ENCODE measurements at regions not wholly inside any gene's neighbourhood (a gene's known extent, or its start where the extent isn't known, plus 50 kb on each side); places are given as distances from the start of the nearest gene placed in this dataset.
A peak's percentile ranks its signal among the peaks of the same experiment; 100 is the strongest.
"Not testable (repeated sequence)": the region's sequence is repeated elsewhere in the genome, so short reads cannot be mapped to it uniquely, and the experiment has no call there.

DNA sequence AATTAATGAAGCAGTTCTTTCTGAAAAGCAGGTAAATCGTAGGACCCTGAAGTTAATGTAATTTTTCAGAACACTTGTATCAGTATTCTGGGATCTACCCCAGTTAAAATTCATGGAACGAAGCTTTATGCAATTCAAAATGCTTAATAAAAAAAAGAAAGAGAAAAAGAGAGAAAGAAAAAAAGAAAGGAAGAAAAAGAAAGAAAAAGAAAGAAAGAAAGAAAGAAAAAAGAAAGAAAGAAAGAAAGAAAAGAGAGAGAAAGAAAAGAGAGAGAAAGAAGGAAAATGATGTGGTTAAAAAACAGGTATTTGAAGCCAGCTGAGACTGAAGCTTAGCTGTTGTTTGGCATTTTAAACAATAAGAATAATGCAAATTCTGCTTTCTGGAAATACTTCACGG lies 427.4 kb upstream of the AKR1E2 start:
- no peak for DNase-seq (ENCODE audit: low read depth)

- DNase-seq (ENCODE audit: low read depth): no peak
Measured at GRCh38 chr10:4397337-4397736, 428.7 kb upstream of the AKR1E2 start.

- DNase-seq (ENCODE audit: low read depth): no peak
Measured at GRCh38 chr10:4396401-4397283, 429.4 kb upstream of the AKR1E2 start.

DNA sequence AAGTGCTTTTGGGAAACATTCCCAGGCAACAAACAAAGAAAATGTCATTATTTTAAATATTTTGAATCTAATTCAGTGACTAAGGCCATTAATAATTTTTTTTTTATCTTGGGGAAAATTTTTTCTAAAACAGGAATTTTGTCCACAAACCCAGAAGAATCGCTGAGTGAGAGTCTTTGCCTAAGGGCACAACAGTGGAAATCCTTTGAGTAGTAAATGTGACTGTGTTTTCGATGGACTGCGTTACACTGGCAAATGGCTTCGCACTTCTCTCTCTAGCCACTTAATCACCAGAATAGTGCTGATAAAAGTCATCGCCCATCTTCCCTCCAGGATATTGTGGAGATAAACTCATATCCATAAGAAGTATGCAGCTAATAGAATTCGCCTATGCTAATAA lies 430.3 kb upstream of the AKR1E2 start:
- DNase-seq (ENCODE audit: low read depth): no peak

DNA sequence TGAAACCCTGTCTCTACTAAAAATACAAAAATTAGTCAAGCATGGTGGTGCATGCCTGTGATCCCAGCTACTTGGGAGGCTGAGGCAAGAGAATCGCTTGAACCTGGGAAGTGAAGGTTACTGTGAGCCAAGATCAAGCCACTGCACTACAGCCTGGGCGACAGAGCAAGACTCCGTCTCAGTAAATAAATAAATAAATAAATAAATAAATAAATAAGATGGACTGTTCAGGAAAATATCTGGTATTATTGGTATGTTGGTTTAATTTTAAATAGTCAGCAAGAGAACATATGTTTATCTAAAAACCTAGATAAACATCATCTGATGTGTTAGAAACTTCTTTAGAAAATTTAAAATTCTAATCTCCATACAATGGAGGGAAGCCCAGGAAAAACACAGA lies 431.6 kb upstream of the AKR1E2 start:
- DNase-seq (ENCODE audit: low read depth): not testable (repeated sequence)

- no peak for DNase-seq (ENCODE audit: low read depth)
Measured at GRCh38 chr10:4391683-4392082, 434.3 kb upstream of the AKR1E2 start.

DNA sequence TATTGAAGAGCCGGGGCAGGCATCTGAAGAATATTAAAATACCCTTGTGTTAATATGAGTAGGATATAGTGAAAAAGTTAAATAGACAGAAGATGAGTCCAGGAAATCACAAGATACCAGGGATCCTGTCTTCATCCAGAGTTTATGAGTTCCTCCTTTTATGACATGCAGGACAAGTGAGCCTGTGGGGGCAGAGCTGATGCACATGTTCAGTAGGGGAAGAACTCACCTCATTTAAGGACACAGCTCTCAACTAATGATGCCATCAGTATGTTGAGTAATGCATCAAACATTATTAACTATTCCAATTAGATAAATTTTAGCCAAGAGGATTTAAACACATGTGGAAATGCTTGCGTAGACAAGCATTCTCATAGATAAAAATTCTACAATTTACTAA lies 435.8 kb upstream of the AKR1E2 start:
- no peak for DNase-seq (ENCODE audit: low read depth)

GRCh38 chr10:4385231-4385870 lies 440.7 kb upstream of the AKR1E2 start:
- DNase-seq (ENCODE audit: low read depth): no peak

DNA sequence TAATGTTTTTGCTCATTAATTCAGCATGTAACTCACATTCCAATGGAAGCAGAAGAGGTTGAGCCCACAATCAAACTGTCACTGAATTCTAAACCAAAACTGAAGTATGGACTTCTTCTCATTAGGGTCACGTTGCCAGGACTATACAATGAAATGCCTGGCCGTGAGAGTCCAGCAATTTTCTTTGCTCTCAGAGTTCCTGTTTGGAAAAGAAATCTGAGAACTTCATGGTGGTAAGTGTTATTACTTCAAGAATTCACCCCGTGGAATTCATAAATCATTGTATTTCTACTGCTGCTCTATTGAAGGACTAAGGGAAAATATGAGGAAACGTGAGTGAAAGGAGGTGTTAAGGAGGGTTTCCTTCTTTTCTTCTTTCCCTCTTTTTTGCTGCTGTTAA lies 441.8 kb upstream of the AKR1E2 start:
- peak; percentile 37 for DNase-seq (ENCODE audit: low read depth)

DNA sequence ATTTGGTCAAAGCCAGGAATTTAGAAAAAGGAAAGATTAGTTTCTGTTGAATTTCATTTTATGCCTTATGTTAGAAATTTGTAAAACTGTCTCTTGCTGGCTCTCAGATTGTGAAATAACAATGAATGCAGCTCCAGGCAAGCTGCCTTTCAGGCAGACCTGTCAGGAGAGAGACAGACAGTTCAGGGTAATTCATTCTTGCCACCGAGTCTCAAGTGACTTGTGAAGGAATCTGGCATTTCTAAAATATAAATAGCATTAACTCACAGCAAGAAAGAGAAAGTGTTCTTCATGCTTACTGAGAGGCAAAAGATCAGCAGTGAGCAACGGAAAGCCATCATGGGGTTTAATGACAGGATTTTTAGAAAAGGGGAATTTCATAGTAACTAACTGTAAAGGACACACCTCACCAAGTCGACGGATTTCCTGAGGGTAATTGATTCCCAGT lies 442.3 kb upstream of the AKR1E2 start:
- peak; percentile 17 for DNase-seq (ENCODE audit: low read depth)

DNA sequence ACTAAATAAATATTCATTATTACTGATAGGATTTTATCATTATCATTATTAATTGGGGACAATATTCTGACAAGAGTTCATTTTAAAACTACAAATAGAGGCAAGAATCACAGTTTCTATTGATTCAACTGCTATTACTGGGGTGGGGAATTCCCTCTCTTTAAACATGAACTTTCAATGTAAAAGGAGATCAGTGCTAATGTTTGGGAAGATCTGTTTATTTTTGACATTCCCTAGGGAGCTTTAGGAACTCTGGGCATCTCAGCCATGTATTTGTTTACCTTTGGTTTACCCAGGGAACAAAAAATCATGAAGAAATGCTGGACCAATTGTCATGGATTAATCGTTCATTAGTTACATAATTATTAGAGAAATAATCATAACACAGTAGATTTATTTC lies 443.2 kb upstream of the AKR1E2 start:
- no peak for DNase-seq (ENCODE audit: low read depth)

DNA sequence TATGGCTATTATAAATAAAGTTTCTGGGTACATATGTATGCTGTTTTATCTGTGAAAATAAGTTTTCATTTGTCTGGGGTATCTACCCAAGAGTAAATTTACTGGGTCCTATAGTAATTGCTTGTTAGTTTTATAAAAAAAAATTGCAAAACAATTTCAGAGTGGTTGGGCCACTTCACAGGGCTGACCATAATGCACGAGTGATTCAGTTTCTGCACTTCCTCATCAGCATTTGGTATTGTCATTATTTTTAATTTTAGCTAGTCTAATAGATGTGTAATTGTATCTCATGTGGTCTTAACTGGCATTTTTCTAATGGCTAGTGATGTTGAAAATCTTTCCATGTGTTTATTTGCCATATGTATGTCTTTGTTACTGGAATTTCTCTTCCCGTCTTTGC lies 452.4 kb upstream of the AKR1E2 start:
- DNase-seq (ENCODE audit: low read depth): no peak

DNA sequence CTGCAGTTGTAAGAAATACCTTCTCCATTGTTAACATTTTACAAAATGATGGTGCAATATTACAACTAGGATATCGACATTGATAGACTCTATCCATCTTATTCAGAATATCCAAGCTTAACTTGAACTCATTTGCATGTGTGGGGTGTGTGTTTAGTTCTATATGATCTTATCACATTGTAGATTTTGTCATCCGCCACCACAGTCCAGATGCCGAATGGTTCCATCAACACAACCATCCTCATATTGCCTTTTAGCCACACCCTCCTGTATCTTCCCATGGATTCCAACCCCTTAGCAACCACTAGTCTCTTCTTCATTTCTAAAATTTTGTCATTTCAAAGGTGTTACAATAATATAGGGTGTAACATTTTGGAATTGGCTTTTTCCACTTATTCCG lies 452.9 kb upstream of the AKR1E2 start:
- DNase-seq (ENCODE audit: low read depth): no peak

GRCh38 chr10:4372601-4373000 lies 453.4 kb upstream of the AKR1E2 start:
- peak; percentile 38 for DNase-seq (ENCODE audit: low read depth)

DNA sequence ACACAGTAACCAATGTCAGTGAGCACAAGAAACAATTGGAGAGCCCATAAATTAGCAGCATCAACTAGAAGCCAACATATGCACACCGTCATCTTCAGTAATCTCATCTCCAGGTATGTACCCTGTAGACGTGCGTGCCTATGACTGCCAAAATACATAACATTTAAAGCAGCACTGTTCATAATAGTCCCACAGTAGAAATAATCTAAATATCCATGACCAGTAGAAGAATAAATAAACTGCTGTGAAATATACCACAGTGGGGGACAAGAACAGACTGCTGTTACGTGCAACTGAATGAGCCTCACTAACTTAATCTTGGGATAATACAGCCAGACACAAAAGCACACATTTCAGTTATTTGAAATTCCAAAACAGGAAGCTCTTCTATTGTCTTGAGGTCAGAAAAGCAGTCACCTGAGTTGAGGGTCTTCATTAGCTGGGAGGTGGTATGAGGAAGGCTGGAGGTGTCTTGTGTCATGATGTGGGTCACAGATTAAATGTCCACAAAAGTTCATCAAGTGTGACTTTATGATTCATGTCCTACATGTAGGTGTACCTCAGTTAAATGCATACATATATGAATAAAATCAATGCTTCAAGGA lies 454.2 kb upstream of the AKR1E2 start:
- DNase-seq (ENCODE audit: low read depth): no peak

GRCh38 chr10:4370376-4370775 lies 455.6 kb upstream of the AKR1E2 start:
- DNase-seq (ENCODE audit: low read depth): no peak

GRCh38 chr10:4361581-4361980 lies 464.4 kb upstream of the AKR1E2 start:
- DNase-seq (ENCODE audit: low read depth): no peak

- no peak for DNase-seq (ENCODE audit: low read depth)
Measured at GRCh38 chr10:4359003-4359402, 467.0 kb upstream of the AKR1E2 start.

DNA sequence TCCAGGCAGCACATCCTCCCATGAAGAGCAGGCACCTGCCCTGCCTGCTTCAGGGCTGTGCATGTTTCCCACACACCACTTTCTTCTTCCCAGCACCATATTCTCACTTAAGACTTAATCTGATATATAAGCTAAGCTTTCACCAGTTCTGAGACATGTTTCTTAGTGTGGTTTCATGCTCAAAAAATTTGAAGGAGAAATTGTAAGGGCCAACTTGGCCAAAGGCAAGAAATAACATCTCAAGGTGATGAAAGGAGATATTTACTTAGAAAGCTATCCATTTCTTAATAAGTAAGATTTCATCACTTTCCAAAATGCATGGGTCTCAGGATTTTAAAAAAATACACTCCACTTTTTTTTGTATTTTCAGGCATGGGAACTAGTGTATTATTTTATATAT lies 468.1 kb upstream of the AKR1E2 start:
- DNase-seq (ENCODE audit: low read depth): no peak

DNA sequence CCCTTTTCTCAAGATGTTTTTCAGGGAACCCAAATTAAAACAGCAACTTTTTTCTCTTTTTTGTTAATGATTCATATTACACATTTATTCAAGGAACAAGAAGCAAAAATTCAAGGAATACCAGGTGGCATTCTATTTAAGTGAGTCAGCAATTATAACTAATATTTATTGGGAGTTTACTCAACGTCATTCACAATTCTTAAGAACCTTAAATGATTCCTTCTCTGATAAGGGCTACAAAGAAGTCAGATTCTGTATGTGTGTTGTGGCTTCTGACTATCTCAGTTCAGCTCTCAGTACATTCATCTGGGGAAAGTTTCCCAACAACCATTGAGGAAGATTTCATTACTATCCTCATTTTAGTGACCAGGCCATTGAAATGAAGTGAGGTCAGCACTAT lies 470.7 kb upstream of the AKR1E2 start:
- no peak for DNase-seq (ENCODE audit: low read depth)

GRCh38 chr10:4354382-4354812 lies 471.6 kb upstream of the AKR1E2 start:
- no peak for DNase-seq (ENCODE audit: low read depth)

- DNase-seq (ENCODE audit: low read depth): peak; percentile 24
Measured at GRCh38 chr10:4353964-4354363, 472.0 kb upstream of the AKR1E2 start.

All from myocyte (in vitro differentiated cells).